ENCODE measurements at regions not wholly inside any gene's neighbourhood (a gene's known extent, or its start where the extent isn't known, plus 50 kb on each side); places are given as distances from the start of the nearest gene placed in this dataset.

- no peak overlapping the region for H2AFZ ChIP-seq (ENCODE audit: low read depth, low read length)
- no peaks in the 10 kb centered on the region for H3K27me3 ChIP-seq (ENCODE audit: insufficient read depth, low read length)
- peaks cover 4% of the 10 kb centered on the region for H3K4me1 ChIP-seq (ENCODE audit: insufficient read depth, low read length)
- H3K4me3 ChIP-seq (ENCODE audit: low read length): no peak overlapping the region
- no peaks in the 10 kb centered on the region for H3K36me3 ChIP-seq (ENCODE audit: insufficient read depth, low read length)
- H3K9me3 ChIP-seq (ENCODE audit: low read length): no peaks in the 10 kb centered on the region
Observed at GRCh38 chr3:168596175-168596823, 500.6 kb upstream of the GOLIM4 start.

- Histone ChIP-seq H3K4me3 (ENCODE audit: low read length) (no peak overlapping the region), H3K36me3 (ENCODE audit: insufficient read depth, low read length) (no peaks in the 10 kb centered on the region), H3K9me3 (ENCODE audit: low read length) (no peaks in the 10 kb centered on the region), H2AFZ (ENCODE audit: low read depth, low read length) (no peak overlapping the region), H3K4me1 (ENCODE audit: insufficient read depth, low read length) (peaks cover 8% of the 10 kb centered on the region), H3K27me3 (ENCODE audit: insufficient read depth, low read length) (no peaks in the 10 kb centered on the region)
Observed at GRCh38 chr3:168591587-168591986, 495.9 kb upstream of the GOLIM4 start.

- no peaks in the 10 kb centered on the region for H3K27me3 ChIP-seq (ENCODE audit: insufficient read depth, low read length)
- peaks cover 8% of the 10 kb centered on the region for H3K4me1 ChIP-seq (ENCODE audit: insufficient read depth, low read length)
- no peaks in the 10 kb centered on the region for H3K9me3 ChIP-seq (ENCODE audit: low read length)
- H3K36me3 ChIP-seq (ENCODE audit: insufficient read depth, low read length): no peaks in the 10 kb centered on the region
- no peak overlapping the region for H2AFZ ChIP-seq (ENCODE audit: low read depth, low read length)
- no peak overlapping the region for H3K4me3 ChIP-seq (ENCODE audit: low read length)
Observed at GRCh38 chr3:168589376-168589775, 493.7 kb upstream of the GOLIM4 start.

- Histone ChIP-seq H3K9me3 (ENCODE audit: low read length) (no peaks in the 10 kb centered on the region), H3K4me3 (ENCODE audit: low read length) (no peak overlapping the region), H3K27me3 (ENCODE audit: insufficient read depth, low read length) (no peaks in the 10 kb centered on the region), H3K36me3 (ENCODE audit: insufficient read depth, low read length) (no peaks in the 10 kb centered on the region), H3K4me1 (ENCODE audit: insufficient read depth, low read length) (peaks cover 18% of the 10 kb centered on the region), H2AFZ (ENCODE audit: low read depth, low read length) (no peak overlapping the region)
Observed at GRCh38 chr3:168585544-168585943, 489.8 kb upstream of the GOLIM4 start.

- no peaks in the 10 kb centered on the region for H3K9me3 ChIP-seq (ENCODE audit: low read length)
- H3K27me3 ChIP-seq (ENCODE audit: insufficient read depth, low read length): no peaks in the 10 kb centered on the region
- H3K4me3 ChIP-seq (ENCODE audit: low read length): no peak overlapping the region
- H3K36me3 ChIP-seq (ENCODE audit: insufficient read depth, low read length): no peaks in the 10 kb centered on the region
- no peak overlapping the region for H2AFZ ChIP-seq (ENCODE audit: low read depth, low read length)
- H3K4me1 ChIP-seq (ENCODE audit: insufficient read depth, low read length): peaks cover 21% of the 10 kb centered on the region
Observed at GRCh38 chr3:168583977-168584376, 488.3 kb upstream of the GOLIM4 start.

GRCh38 chr3:168582503-168582902 is 486.8 kb upstream of the GOLIM4 start:
- Histone ChIP-seq H3K9me3 (ENCODE audit: low read length) (no peaks in the 10 kb centered on the region), H3K36me3 (ENCODE audit: insufficient read depth, low read length) (no peaks in the 10 kb centered on the region), H2AFZ (ENCODE audit: low read depth, low read length) (no peak overlapping the region), H3K4me1 (ENCODE audit: insufficient read depth, low read length) (peaks cover 19% of the 10 kb centered on the region), H3K4me3 (ENCODE audit: low read length) (no peak overlapping the region), H3K27me3 (ENCODE audit: insufficient read depth, low read length) (no peaks in the 10 kb centered on the region)

GRCh38 chr3:168581771-168582225 is 486.1 kb upstream of the GOLIM4 start:
- no peak overlapping the region for H3K4me3 ChIP-seq (ENCODE audit: low read length)
- no peaks in the 10 kb centered on the region for H3K27me3 ChIP-seq (ENCODE audit: insufficient read depth, low read length)
- H3K9me3 ChIP-seq (ENCODE audit: low read length): no peaks in the 10 kb centered on the region
- H3K4me1 ChIP-seq (ENCODE audit: insufficient read depth, low read length): peaks cover 25% of the 10 kb centered on the region
- no peaks in the 10 kb centered on the region for H3K36me3 ChIP-seq (ENCODE audit: insufficient read depth, low read length)
- no peak overlapping the region for H2AFZ ChIP-seq (ENCODE audit: low read depth, low read length)

GRCh38 chr3:168579010-168579409 is 483.3 kb upstream of the GOLIM4 start:
- Histone ChIP-seq H3K27me3 (ENCODE audit: insufficient read depth, low read length) (no peaks in the 10 kb centered on the region), H2AFZ (ENCODE audit: low read depth, low read length) (no peak overlapping the region), H3K4me3 (ENCODE audit: low read length) (no peak overlapping the region), H3K4me1 (ENCODE audit: insufficient read depth, low read length) (peaks cover 39% of the 10 kb centered on the region), H3K9me3 (ENCODE audit: low read length) (no peaks in the 10 kb centered on the region), H3K36me3 (ENCODE audit: insufficient read depth, low read length) (no peaks in the 10 kb centered on the region)

- no peaks in the 10 kb centered on the region for H3K27me3 ChIP-seq (ENCODE audit: insufficient read depth, low read length)
- H3K9me3 ChIP-seq (ENCODE audit: low read length): no peaks in the 10 kb centered on the region
- no peak overlapping the region for H3K4me3 ChIP-seq (ENCODE audit: low read length)
- H3K4me1 ChIP-seq (ENCODE audit: insufficient read depth, low read length): peaks cover 24% of the 10 kb centered on the region
- no peaks in the 10 kb centered on the region for H3K36me3 ChIP-seq (ENCODE audit: insufficient read depth, low read length)
- no peak overlapping the region for H2AFZ ChIP-seq (ENCODE audit: low read depth, low read length)
Observed at GRCh38 chr3:168575750-168576149, 480.0 kb upstream of the GOLIM4 start.

- no peak overlapping the region for H2AFZ ChIP-seq (ENCODE audit: low read depth, low read length)
- H3K36me3 ChIP-seq (ENCODE audit: insufficient read depth, low read length): no peaks in the 10 kb centered on the region
- H3K27me3 ChIP-seq (ENCODE audit: insufficient read depth, low read length): no peaks in the 10 kb centered on the region
- no peaks in the 10 kb centered on the region for H3K9me3 ChIP-seq (ENCODE audit: low read length)
- no peak overlapping the region for H3K4me3 ChIP-seq (ENCODE audit: low read length)
- H3K4me1 ChIP-seq (ENCODE audit: insufficient read depth, low read length): peaks cover 24% of the 10 kb centered on the region
Observed at GRCh38 chr3:168574455-168575158, 478.9 kb upstream of the GOLIM4 start.

GRCh38 chr3:168570404-168571155 is 474.9 kb upstream of the GOLIM4 start:
- no peak overlapping the region for H2AFZ ChIP-seq (ENCODE audit: low read depth, low read length)
- no peaks in the 10 kb centered on the region for H3K9me3 ChIP-seq (ENCODE audit: low read length)
- H3K4me3 ChIP-seq (ENCODE audit: low read length): no peak overlapping the region
- no peaks in the 10 kb centered on the region for H3K36me3 ChIP-seq (ENCODE audit: insufficient read depth, low read length)
- H3K27me3 ChIP-seq (ENCODE audit: insufficient read depth, low read length): no peaks in the 10 kb centered on the region
- H3K4me1 ChIP-seq (ENCODE audit: insufficient read depth, low read length): peaks cover 2% of the 10 kb centered on the region

GRCh38 chr3:168558728-168559411 is 463.1 kb upstream of the GOLIM4 start:
- H3K4me3 ChIP-seq (ENCODE audit: low read length): no peak overlapping the region
- no peaks in the 10 kb centered on the region for H3K36me3 ChIP-seq (ENCODE audit: insufficient read depth, low read length)
- no peaks in the 10 kb centered on the region for H3K9me3 ChIP-seq (ENCODE audit: low read length)
- no peaks in the 10 kb centered on the region for H3K27me3 ChIP-seq (ENCODE audit: insufficient read depth, low read length)
- peaks cover 8% of the 10 kb centered on the region for H3K4me1 ChIP-seq (ENCODE audit: insufficient read depth, low read length)
- H2AFZ ChIP-seq (ENCODE audit: low read depth, low read length): no peak overlapping the region

GRCh38 chr3:168552251-168552650 is 456.5 kb upstream of the GOLIM4 start:
- Histone ChIP-seq H3K4me3 (ENCODE audit: low read length) (no peak overlapping the region), H3K36me3 (ENCODE audit: insufficient read depth, low read length) (no peaks in the 10 kb centered on the region), H3K4me1 (ENCODE audit: insufficient read depth, low read length) (peaks cover 38% of the 10 kb centered on the region), H2AFZ (ENCODE audit: low read depth, low read length) (no peak overlapping the region), H3K9me3 (ENCODE audit: low read length) (no peaks in the 10 kb centered on the region), H3K27me3 (ENCODE audit: insufficient read depth, low read length) (no peaks in the 10 kb centered on the region)
